ENCODE measurements at regions not wholly inside any gene's neighbourhood (a gene's known extent, or its start where the extent isn't known, plus 50 kb on each side); places are given as distances from the start of the nearest gene placed in this dataset.

- TF ChIP-seq CTCF (IDR thresholded peaks at IDR 0.05) (no peak), POLR2A (IDR thresholded peaks at IDR 0.05) (no peak)
Measured at GRCh38 chr5:106648401-106648800, 1022.3 kb downstream of the EFNA5 start.

Data from right lobe of liver (tissue), 4 donors.